LNCaP clone FGC (cell line): ENCODE measurements at regions not wholly inside any gene's neighbourhood (a gene's known extent, or its start where the extent isn't known, plus 50 kb on each side); places are given as distances from the start of the nearest gene placed in this dataset.
"Not testable (repeated sequence)": the region's sequence is repeated elsewhere in the genome, so short reads cannot be mapped to it uniquely, and the experiment has no call there.

Experiments
- DNase-seq: peaks from one replicate; pipeline ENCODE4 v3.0.0-alpha.2; 2011; ENCODE audit warnings: low read depth
- H3K4me3 ChIP-seq: 2 replicates; pipeline ENCODE4 v1.5.1; 2011; ENCODE audit warnings: mild to moderate bottlenecking, low read depth, low read length, control low read depth
- CTCF ChIP-seq: IDR thresholded peaks from 2 replicates; pipeline ENCODE4 v1.5.1; 2012; ENCODE audit warnings: mild to moderate bottlenecking; ENCODE audit not compliant: control insufficient read depth, insufficient read depth; ENCODE audit errors: extremely low read depth

DNA sequence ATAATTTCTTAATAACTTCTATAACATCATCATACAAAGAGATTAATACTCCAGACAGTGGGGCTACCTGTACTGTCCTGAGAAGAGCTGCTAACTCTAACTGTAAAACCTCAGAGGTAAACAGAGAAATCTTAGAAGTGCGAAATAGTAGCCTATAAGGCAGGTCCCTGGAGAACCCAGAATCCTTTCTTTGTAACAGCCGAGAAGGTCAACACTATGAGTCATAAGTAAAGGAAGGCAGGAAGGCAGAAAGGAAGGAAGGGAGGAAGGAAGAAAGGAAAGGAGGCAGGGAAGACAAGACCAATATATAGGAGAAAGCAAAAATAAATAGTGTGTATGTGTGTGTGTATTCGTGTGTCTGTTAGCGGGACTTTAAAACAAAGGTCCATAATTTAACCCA is 540.6 kb downstream of the ZWINT start:
- DNase-seq = no peak
- TF ChIP-seq CTCF = no peak
- H3K4me3 ChIP-seq = no peak overlapping the region

DNA sequence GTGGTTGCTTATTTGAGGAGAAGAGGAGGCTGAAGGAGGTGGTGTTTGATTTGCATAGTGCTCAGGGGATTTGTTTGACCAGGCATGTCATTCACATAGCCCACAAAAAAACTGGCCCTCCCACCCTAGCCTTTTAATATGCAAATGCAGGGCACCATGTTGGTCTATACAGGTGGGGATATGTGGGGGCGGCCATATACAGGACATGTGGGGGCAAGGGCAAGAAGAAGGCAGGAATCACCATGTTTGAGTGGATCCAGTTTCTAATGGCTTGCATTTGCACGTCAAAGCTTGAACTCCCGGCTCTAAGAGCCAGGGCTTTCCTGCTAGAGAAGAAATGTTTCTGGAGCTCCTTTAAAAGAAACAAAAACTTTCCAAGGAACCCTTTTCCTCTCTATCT is 541.0 kb downstream of the ZWINT start:
- no peak for TF ChIP-seq CTCF
- no peak for DNase-seq
- no peak overlapping the region for H3K4me3 ChIP-seq

DNA sequence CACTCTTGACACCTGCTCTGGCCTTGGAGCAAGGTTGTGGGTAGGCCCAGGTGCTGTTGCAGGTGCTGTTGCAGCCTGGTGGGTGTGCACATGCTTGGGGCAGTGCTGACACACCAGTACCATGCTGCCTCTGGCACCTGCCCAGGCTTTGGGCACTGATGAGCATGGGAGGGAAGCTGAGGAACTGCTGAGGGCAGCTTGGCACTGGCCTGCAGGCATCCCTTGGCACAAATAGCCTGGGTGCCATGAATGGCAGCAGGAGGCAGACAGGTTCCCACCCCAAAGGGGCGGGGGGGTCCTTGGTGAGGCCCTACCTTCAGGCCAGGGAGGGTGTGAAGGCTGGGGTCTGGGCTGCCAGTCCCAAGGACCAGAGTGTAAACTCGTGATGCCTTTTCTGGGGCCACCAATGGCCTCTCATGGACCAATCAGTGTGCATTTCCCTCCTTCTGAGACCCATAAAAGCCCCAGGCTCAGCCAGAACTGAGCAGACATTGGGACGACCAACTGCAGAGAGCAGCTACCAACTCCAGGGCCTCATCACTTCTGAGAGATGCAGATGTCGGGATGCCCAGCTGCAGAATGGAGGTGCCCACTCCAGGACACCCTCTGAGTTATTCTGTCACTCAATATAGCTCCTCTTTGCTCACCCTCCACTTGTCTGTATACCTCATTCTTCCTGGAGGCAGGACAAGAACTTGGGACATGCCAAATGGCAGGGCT is 547.4 kb downstream of the ZWINT start:
- no peak for DNase-seq
- no peak overlapping the region for H3K4me3 ChIP-seq
- no peak for TF ChIP-seq CTCF

- DNase-seq = no peak
These were observed 558.0 kb downstream of the ZWINT start for GRCh38 chr10:55803055-55803454.

DNA sequence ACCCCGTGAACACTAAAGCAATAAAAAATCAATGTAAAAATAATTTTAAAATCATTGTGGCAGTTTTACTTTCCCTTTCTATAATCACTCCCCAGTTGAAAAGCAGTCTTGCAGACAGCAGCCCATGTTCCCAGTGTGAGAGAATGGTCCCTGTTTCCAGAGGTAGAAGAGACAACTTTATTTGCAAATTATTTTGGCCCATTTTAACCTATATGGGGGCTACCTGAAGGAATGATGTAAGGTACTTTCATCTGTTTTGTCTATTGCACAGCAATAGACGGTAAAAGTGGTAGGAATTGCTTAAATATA is 559.8 kb downstream of the ZWINT start:
- H3K4me3 ChIP-seq = no peak overlapping the region
- TF ChIP-seq CTCF = no peak
- DNase-seq = no peak

More at GRCh38 chr10:55803055-55803454, 558.0 kb downstream of the ZWINT start:
- no peak for TF ChIP-seq CTCF
- no peak overlapping the region for H3K4me3 ChIP-seq

GRCh38 chr10:55800602-55801352 is 560.3 kb downstream of the ZWINT start:
- no peak overlapping the region for H3K4me3 ChIP-seq
- TF ChIP-seq CTCF = no peak
- DNase-seq = no peak

GRCh38 chr10:55793024-55793423 is 568.0 kb downstream of the ZWINT start:
- no peak for TF ChIP-seq CTCF
- DNase-seq = no peak
- H3K4me3 ChIP-seq = no peak overlapping the region

DNA sequence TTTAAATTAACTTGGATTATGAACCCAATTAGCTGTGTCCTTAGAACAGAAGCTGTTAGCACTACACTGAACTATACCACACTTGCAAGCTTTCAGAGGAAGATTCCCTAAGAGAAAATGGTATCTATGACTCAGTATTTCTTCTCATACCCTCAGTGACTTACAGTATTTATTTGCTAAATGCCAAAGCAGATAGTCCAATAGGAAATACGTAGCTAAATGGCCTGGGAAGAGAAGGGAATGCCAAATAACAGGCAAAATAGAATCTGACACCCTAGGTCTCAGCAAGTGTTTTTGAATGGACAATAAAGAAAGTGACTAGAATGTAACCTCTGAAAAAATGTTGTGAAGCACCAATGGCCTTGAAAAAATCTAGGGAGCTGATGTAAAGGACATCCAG is 570.8 kb downstream of the ZWINT start:
- not testable (repeated sequence) for DNase-seq, H3K4me3 ChIP-seq
